ENCODE measurements at regions not wholly inside any gene's neighbourhood (a gene's known extent, or its start where the extent isn't known, plus 50 kb on each side); places are given as distances from the start of the nearest gene placed in this dataset.

DNA sequence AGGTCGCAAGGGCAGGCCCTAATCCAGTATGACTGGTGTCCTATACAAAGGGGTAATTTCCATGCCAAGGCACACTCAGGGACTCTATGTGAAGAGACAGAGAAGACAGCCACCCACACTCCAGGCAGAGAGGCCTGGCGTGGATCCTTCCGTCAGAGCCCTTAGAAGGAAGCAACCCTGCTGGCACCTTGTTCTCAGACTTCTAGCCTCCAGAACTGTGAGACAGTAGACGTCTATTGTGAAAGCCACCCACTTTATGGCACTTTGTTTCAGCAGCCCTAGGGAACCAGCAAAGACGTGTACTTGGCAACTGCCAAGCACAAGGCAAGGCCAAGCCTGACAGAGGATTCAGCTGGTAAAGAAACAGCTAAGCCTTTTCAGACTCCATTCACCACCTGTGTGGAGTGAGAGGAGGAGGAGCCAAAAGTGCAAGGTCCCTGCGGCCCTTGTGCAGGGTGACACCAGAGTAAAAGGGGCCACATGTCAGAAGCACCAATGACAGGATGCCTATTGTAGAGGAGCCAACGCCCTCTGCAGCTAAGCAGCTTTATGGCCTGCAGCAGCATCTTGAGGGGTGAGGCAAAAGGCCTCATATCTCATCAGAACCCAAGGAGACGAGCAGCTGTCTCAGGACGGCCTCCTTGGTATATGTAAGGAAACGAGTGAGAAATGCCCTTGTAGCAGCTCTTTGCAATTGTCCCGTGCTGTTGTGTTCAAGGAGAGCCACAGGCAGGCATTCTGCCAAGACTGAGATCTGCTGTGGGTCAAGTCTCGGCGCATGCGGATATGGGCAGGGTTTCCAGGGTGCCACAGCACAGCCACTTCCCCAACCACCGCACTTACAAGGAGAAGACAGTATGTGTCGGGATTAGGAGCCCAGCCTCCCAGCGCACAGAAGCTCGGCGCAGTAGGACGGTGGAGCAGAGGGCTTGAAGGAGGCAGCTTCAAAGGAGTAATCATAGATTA is 121.5 kb upstream of the LIPC start:
- TF ChIP-seq, protein P1, sequence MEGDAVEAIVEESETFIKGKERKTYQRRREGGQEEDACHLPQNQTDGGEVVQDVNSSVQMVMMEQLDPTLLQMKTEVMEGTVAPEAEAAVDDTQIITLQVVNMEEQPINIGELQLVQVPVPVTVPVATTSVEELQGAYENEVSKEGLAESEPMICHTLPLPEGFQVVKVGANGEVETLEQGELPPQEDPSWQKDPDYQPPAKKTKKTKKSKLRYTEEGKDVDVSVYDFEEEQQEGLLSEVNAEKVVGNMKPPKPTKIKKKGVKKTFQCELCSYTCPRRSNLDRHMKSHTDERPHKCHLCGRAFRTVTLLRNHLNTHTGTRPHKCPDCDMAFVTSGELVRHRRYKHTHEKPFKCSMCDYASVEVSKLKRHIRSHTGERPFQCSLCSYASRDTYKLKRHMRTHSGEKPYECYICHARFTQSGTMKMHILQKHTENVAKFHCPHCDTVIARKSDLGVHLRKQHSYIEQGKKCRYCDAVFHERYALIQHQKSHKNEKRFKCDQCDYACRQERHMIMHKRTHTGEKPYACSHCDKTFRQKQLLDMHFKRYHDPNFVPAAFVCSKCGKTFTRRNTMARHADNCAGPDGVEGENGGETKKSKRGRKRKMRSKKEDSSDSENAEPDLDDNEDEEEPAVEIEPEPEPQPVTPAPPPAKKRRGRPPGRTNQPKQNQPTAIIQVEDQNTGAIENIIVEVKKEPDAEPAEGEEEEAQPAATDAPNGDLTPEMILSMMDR (IDR thresholded peaks at IDR 0.05; ENCODE audit: low read depth, low read length, missing input control) = no peak
- TF ChIP-seq GABPA (IDR thresholded peaks at IDR 0.05 in 1 of 2, conservative IDR thresholded peaks at IDR 0.05 in 1 of 2) (no peak), TAF1 (conservative IDR thresholded peaks at IDR 0.05) (no peak)

All from liver (tissue), 3 donors.